Activated B cell treated with CpG ODN at 0.5 μM for 24 hours (primary cell): ENCODE measurements at regions not wholly inside any gene's neighbourhood (a gene's known extent, or its start where the extent isn't known, plus 50 kb on each side); places are given as distances from the start of the nearest gene placed in this dataset.

Experiments used
- ATAC-seq: fragments of 200-7000 bp; cut with Tn5 transposase; one replicate; pipeline ENCODE4 v1.10.0; 2021; ENCODE audit warnings: low read depth, mild to moderate bottlenecking, moderate library complexity
- CTCF ChIA-PET: fragments of 350-600 bp; sonication (Branson Sonifier 250); formaldehyde crosslinking; loops from one replicate; lab custom pipeline; 2021; ENCODE audit warnings: antibody characterized with exemption; lab: Charles Lee
- POLR2A ChIA-PET: fragments of 350-600 bp; sonication (Branson Sonifier 250); formaldehyde crosslinking; loops from one replicate; lab custom pipeline; 2021; ENCODE audit warnings: antibody characterized with exemption; lab: Charles Lee
- DNase-seq: peaks from one replicate; pipeline ENCODE4 v3.0.0; 2022
- H3K27ac Mint-ChIP-seq: one replicate; pipeline ENCODE4 v1.8.0; 2020; ENCODE audit warnings: mixed read lengths
- H3K27me3 Mint-ChIP-seq: one replicate; pipeline ENCODE4 v1.8.0; 2021; ENCODE audit warnings: mixed read lengths
- H3K36me3 Mint-ChIP-seq: one replicate; pipeline ENCODE4 v1.8.0; 2021; ENCODE audit warnings: low read depth, mixed read lengths
- H3K4me1 Mint-ChIP-seq: one replicate; pipeline ENCODE4 v1.8.0; 2021; ENCODE audit warnings: mixed read lengths
- H3K4me3 Mint-ChIP-seq: one replicate; pipeline ENCODE4 v1.8.0; 2020; ENCODE audit warnings: mild to moderate bottlenecking, mixed read lengths
- H3K9me3 Mint-ChIP-seq: one replicate; pipeline ENCODE4 v1.8.0; 2020; ENCODE audit warnings: mixed read lengths
- CTCF ChIP-seq: fragments of 200-600 bp; IDR thresholded peaks from one replicate; pipeline ENCODE4 v1.8.0; 2022; ENCODE audit warnings: antibody characterized with exemption, mild to moderate bottlenecking
- intact Hi-C: fragments of 100-400 bp; cut with micrococcal nuclease; formaldehyde crosslinking; loops from one replicate; pipeline ENCODE4 v1.15.1; 2024

- no peak for DNase-seq
These were observed 199.7 kb downstream of the SOD2 start for GRCh38 chr6:159493231-159493897.

GRCh38 chr6:159490298-159490937 lies 202.6 kb downstream of the SOD2 start:
- no peaks in the 10 kb centered on the region for H3K9me3 Mint-ChIP-seq
- intact Hi-C loops: no loop called here
- no peak for TF ChIP-seq CTCF
- CTCF ChIA-PET: interaction anchor here (0.6 kb wide), 1 partner anchor 95 kb away, joined by 3 read pairs; no protein-coding TSS in a partner anchor
- no peak for ATAC-seq
- POLR2A ChIA-PET: no interaction called here
- H3K27me3 Mint-ChIP-seq: peaks cover 8% of the 10 kb centered on the region
- no peaks in the 10 kb centered on the region for H3K4me1 Mint-ChIP-seq
- H3K4me3 Mint-ChIP-seq: no peak overlapping the region
- no peak for DNase-seq
- no peaks in the 10 kb centered on the region for H3K36me3 Mint-ChIP-seq
- no peak overlapping the region for H3K27ac Mint-ChIP-seq

More at GRCh38 chr6:159493231-159493897, 199.7 kb downstream of the SOD2 start:
- Mint-ChIP-seq H3K27me3 (peaks cover 11% of the 10 kb centered on the region), H3K36me3 (no peaks in the 10 kb centered on the region), H3K4me3 (no peak overlapping the region), H3K27ac (no peak overlapping the region), H3K4me1 (no peaks in the 10 kb centered on the region), H3K9me3 (peaks cover 7% of the 10 kb centered on the region)
- intact Hi-C loops: no loop called here
- TF ChIP-seq CTCF: no peak
- CTCF ChIA-PET: no interaction called here
- ATAC-seq: no peak
- POLR2A ChIA-PET: no interaction called here

GRCh38 chr6:159487636-159488035 lies 205.4 kb downstream of the SOD2 start:
- ATAC-seq (no peak), DNase-seq (no peak)
- POLR2A ChIA-PET: no interaction called here
- Mint-ChIP-seq H3K9me3 (no peaks in the 10 kb centered on the region), H3K4me1 (no peaks in the 10 kb centered on the region), H3K27me3 (peaks cover 7% of the 10 kb centered on the region), H3K36me3 (no peaks in the 10 kb centered on the region), H3K27ac (no peak overlapping the region), H3K4me3 (no peak overlapping the region)
- CTCF ChIA-PET: no interaction called here
- TF ChIP-seq CTCF: no peak
- intact Hi-C loops: no loop called here

GRCh38 chr6:159483259-159483658 lies 209.8 kb downstream of the SOD2 start:
- Mint-ChIP-seq H3K27ac (no peak overlapping the region), H3K4me3 (no peak overlapping the region)
- TF ChIP-seq CTCF: no peak

GRCh38 chr6:159481897-159482296 lies 211.1 kb downstream of the SOD2 start:
- ChIA-PET POLR2A (no interaction called here), CTCF (no interaction called here)
- DNase-seq (no peak), ATAC-seq (no peak)
- no peak for TF ChIP-seq CTCF
- Mint-ChIP-seq H3K27me3 (peaks cover 11% of the 10 kb centered on the region), H3K27ac (no peak overlapping the region), H3K36me3 (no peaks in the 10 kb centered on the region), H3K9me3 (no peaks in the 10 kb centered on the region), H3K4me1 (no peaks in the 10 kb centered on the region), H3K4me3 (no peak overlapping the region)
- intact Hi-C loops: no loop called here

More at GRCh38 chr6:159483259-159483658, 209.8 kb downstream of the SOD2 start:
- no peak for DNase-seq
- CTCF ChIA-PET: no interaction called here
- intact Hi-C loops: no loop called here
- H3K27me3 Mint-ChIP-seq: peaks cover 11% of the 10 kb centered on the region
- H3K4me1 Mint-ChIP-seq: no peaks in the 10 kb centered on the region
- H3K36me3 Mint-ChIP-seq: no peaks in the 10 kb centered on the region
- H3K9me3 Mint-ChIP-seq: no peaks in the 10 kb centered on the region
- no peak for ATAC-seq
- POLR2A ChIA-PET: no interaction called here
